ENCODE measurements at regions not wholly inside any gene's neighbourhood (a gene's known extent, or its start where the extent isn't known, plus 50 kb on each side); places are given as distances from the start of the nearest gene placed in this dataset.

DNA sequence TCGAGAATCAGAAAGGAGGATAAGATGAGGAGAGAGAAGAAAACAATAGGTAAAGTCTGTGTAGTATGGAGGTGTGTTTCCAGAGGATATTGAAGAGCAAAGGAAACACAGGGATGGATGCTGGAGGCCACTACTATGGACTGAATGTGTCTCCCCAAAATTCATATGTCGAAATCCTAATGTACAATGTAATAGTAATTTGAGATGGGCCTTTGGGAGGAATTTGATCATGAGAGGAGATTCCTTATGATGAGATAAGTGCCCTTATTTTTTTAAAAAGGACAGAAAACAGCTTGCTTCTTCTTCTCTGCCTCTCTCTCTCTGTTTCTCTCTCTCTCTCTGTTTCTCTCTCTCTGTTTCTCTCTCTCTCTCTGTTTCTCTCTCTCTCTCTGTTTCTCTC, 602.2 kb upstream of the ADAMTS5 start:
- TF ChIP-seq, protein P1, sequence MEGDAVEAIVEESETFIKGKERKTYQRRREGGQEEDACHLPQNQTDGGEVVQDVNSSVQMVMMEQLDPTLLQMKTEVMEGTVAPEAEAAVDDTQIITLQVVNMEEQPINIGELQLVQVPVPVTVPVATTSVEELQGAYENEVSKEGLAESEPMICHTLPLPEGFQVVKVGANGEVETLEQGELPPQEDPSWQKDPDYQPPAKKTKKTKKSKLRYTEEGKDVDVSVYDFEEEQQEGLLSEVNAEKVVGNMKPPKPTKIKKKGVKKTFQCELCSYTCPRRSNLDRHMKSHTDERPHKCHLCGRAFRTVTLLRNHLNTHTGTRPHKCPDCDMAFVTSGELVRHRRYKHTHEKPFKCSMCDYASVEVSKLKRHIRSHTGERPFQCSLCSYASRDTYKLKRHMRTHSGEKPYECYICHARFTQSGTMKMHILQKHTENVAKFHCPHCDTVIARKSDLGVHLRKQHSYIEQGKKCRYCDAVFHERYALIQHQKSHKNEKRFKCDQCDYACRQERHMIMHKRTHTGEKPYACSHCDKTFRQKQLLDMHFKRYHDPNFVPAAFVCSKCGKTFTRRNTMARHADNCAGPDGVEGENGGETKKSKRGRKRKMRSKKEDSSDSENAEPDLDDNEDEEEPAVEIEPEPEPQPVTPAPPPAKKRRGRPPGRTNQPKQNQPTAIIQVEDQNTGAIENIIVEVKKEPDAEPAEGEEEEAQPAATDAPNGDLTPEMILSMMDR (IDR thresholded peaks at IDR 0.05; ENCODE audit: borderline replicate concordance, extremely low read depth, low read length, poor library complexity, severe bottlenecking): no peak
- no peak for TF ChIP-seq EZH2 (IDR thresholded peaks at IDR 0.05; ENCODE audit: borderline replicate concordance, low read depth, low read length, severe bottlenecking)
